ENCODE measurements at regions not wholly inside any gene's neighbourhood (a gene's known extent, or its start where the extent isn't known, plus 50 kb on each side); places are given as distances from the start of the nearest gene placed in this dataset.

- no peak for TF ChIP-seq NR2C2 (CRISPR knock-in tag; IDR thresholded peaks at IDR 0.05)
- TF ChIP-seq ZNF512 (CRISPR knock-in tag; IDR thresholded peaks at IDR 0.05; ENCODE audit: borderline replicate concordance): no peak
- TF ChIP-seq CTCF (IDR thresholded peaks at IDR 0.05): no peak
- TF ChIP-seq, protein P1, sequence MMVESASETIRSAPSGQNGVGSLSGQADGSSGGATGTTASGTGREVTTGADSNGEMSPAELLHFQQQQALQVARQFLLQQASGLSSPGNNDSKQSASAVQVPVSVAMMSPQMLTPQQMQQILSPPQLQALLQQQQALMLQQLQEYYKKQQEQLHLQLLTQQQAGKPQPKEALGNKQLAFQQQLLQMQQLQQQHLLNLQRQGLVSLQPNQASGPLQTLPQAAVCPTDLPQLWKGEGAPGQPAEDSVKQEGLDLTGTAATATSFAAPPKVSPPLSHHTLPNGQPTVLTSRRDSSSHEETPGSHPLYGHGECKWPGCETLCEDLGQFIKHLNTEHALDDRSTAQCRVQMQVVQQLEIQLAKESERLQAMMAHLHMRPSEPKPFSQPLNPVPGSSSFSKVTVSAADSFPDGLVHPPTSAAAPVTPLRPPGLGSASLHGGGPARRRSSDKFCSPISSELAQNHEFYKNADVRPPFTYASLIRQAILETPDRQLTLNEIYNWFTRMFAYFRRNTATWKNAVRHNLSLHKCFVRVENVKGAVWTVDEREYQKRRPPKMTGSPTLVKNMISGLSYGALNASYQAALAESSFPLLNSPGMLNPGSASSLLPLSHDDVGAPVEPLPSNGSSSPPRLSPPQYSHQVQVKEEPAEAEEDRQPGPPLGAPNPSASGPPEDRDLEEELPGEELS (CRISPR knock-in tag; IDR thresholded peaks at IDR 0.05): no peak
- TF ChIP-seq ZNF121 (CRISPR knock-in tag; IDR thresholded peaks at IDR 0.05): no peak
- TF ChIP-seq SMAD3 (CRISPR knock-in tag; IDR thresholded peaks at IDR 0.05; ENCODE audit: borderline replicate concordance): no peak
- no peak for TF ChIP-seq FOXK1 (CRISPR knock-in tag; IDR thresholded peaks at IDR 0.05)
- TF ChIP-seq E2F5 (CRISPR knock-in tag; IDR thresholded peaks at IDR 0.05): no peak
- no peak for TF ChIP-seq TCF7 (CRISPR knock-in tag; IDR thresholded peaks at IDR 0.05; ENCODE audit: low read depth)
- no peak for TF ChIP-seq IRF1 (CRISPR knock-in tag; IDR thresholded peaks at IDR 0.05)
These were observed 340.0 kb upstream of the NFIA start for GRCh38 chr1:60742339-60742738.
